ENCODE measurements at regions not wholly inside any gene's neighbourhood (a gene's known extent, or its start where the extent isn't known, plus 50 kb on each side); places are given as distances from the start of the nearest gene placed in this dataset.
A peak's percentile ranks its signal among the peaks of the same experiment; 100 is the strongest.

DNA sequence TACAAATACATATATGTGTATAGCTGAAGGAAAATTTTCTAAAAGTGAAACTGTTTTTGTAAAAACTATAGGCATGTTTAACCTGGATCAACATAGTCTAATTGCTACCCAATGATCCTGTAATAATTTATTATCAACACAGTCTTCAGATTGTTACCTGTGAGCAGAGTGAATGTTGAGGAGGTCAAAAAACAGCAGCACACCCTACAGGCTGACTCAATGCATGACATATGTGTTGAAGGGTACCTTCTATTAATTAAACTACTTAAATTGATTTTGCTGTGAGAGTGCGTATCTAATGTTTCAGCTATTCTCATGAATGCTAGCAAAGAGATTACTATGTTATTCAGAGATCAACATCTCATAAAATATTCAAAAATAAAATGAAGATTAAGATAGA, 411.4 kb downstream of the TNS3 start:
- intact Hi-C loops (cut with DNase I) = no loop called here
- H3K9me3 ChIP-seq (replicated peaks in 1 of 3) = no peaks in the 10 kb centered on the region

DNA sequence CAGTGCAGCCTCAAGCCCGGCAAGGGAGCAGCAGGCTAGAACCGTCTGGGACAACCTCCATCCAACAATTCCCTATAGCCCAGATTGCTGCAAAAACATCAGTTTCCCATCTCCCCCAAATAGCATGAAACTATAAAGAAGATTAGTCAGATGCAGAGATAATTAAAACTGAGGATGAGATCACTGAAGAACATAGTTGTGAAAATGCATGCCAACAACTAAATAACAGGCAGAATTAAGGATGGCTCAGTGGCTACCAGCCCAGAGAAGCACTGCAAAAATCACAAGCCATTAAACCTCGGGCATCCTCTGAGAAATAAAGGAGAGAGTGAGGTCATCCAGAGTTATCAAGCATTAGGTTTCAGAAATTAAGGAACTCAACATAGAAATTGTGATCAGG, 427.1 kb downstream of the TNS3 start:
- no peaks in the 10 kb centered on the region for H3K27me3 ChIP-seq
- H3K4me1 ChIP-seq (replicated peaks in 1 of 2) = peaks cover 0 to 4% of the 10 kb centered on the region in 2 donors
- no peaks in the 10 kb centered on the region for H3K36me3 ChIP-seq (replicated peaks in 1 of 2)
- DNase-seq = no peak
- intact Hi-C loops (cut with DNase I) = no loop called here
- TF ChIP-seq, protein P1, sequence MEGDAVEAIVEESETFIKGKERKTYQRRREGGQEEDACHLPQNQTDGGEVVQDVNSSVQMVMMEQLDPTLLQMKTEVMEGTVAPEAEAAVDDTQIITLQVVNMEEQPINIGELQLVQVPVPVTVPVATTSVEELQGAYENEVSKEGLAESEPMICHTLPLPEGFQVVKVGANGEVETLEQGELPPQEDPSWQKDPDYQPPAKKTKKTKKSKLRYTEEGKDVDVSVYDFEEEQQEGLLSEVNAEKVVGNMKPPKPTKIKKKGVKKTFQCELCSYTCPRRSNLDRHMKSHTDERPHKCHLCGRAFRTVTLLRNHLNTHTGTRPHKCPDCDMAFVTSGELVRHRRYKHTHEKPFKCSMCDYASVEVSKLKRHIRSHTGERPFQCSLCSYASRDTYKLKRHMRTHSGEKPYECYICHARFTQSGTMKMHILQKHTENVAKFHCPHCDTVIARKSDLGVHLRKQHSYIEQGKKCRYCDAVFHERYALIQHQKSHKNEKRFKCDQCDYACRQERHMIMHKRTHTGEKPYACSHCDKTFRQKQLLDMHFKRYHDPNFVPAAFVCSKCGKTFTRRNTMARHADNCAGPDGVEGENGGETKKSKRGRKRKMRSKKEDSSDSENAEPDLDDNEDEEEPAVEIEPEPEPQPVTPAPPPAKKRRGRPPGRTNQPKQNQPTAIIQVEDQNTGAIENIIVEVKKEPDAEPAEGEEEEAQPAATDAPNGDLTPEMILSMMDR (IDR thresholded peaks at IDR 0.05) = no peak
- TF ChIP-seq POLR2A (IDR thresholded peaks at IDR 0.05) = no peak
- H3K9me3 ChIP-seq (replicated peaks in 1 of 3) = no peaks in the 10 kb centered on the region
- H3K27ac ChIP-seq = no peak overlapping the region
- H3K4me3 ChIP-seq = no peak overlapping the region
- WGBS, 4 donors = 81 to 87% (median 82%) methylated on average over 3 of the region's 3 CpGs

More for the DNA sequence above, 411.4 kb downstream of the TNS3 start:
- no peak for DNase-seq
- WGBS, 4 donors = 86 to 94% (median 92%) methylated on average over 1 of the region's 1 CpG
- Histone ChIP-seq H3K36me3 (replicated peaks in 1 of 2) (no peaks in the 10 kb centered on the region), H3K4me1 (replicated peaks in 1 of 2) (no peaks in the 10 kb centered on the region), H3K27ac (no peak overlapping the region), H3K27me3 (no peaks in the 10 kb centered on the region), H3K4me3 (no peak overlapping the region)
- TF ChIP-seq POLR2A (IDR thresholded peaks at IDR 0.05) = no peak
- TF ChIP-seq, protein P1 (IDR thresholded peaks at IDR 0.05) = no peak

DNA sequence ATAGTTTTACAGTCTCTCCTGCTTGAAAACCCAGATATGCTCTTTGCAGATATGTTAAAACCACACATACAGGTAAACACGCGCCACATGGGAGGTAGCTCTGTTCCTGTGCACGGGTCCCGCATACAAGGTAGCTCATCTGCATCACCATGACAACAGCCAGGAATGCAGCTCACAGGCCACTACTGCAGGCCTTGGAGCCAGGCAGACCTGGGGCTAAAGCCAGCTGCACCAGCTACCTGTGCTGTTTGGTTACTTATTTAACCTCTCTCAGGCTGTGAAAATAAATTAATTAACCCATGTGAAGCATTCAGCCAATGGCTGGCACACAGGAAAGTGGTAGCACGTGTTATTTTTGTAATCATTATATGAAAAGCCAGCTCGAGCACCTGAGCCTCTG, 428.3 kb downstream of the TNS3 start:
- 73 to 76% (median 75%) methylated on average over 6 of the region's 6 CpGs for WGBS, 4 donors
- no peaks in the 10 kb centered on the region for H3K9me3 ChIP-seq (replicated peaks in 1 of 3)
- TF ChIP-seq POLR2A (IDR thresholded peaks at IDR 0.05) = no peak
- TF ChIP-seq, protein P1 (IDR thresholded peaks at IDR 0.05) = no peak
- no peaks in the 10 kb centered on the region for H3K36me3 ChIP-seq (replicated peaks in 1 of 2)
- no peak overlapping the region for H3K27ac ChIP-seq
- H3K4me3 ChIP-seq = no peak overlapping the region
- no peak for DNase-seq
- no peaks in the 10 kb centered on the region for H3K27me3 ChIP-seq
- intact Hi-C loops (cut with DNase I) = no loop called here
- H3K4me1 ChIP-seq (replicated peaks in 1 of 2) = peaks cover 0 to 4% of the 10 kb centered on the region in 2 donors

DNA sequence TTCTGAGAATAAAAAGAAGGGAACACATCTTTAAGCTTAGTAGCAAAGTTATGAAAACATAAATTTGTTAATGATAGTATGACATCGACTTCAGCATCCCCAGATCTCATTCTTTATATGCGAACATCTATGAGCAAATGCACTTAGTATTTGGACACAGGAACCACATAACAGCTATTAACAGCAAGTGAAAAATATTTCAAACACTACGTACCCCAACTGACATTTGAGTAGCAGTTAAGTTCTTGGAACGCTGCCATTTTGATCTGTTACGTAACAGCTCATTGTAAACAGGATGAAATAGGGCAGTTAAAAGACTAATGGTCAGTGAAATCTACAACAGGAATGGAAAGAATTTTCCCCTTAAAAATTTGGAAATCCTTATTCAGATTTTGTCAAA, 428.9 kb downstream of the TNS3 start:
- Histone ChIP-seq H3K36me3 (replicated peaks in 1 of 2) (no peaks in the 10 kb centered on the region), H3K9me3 (replicated peaks in 1 of 3) (no peaks in the 10 kb centered on the region), H3K4me1 (replicated peaks in 1 of 2) (peaks cover 0 to 4% of the 10 kb centered on the region in 2 donors), H3K4me3 (no peak overlapping the region), H3K27ac (no peak overlapping the region), H3K27me3 (no peaks in the 10 kb centered on the region)
- WGBS, 4 donors = 22 to 27% (median 26%) methylated on average over 5 of the region's 5 CpGs
- DNase-seq = peak in 5 of 7 donors; percentile 27 to 58 (median 37)
- TF ChIP-seq, protein P1 (IDR thresholded peaks at IDR 0.05) = no peak
- no peak for TF ChIP-seq POLR2A (IDR thresholded peaks at IDR 0.05)
- intact Hi-C loops (cut with DNase I) = no loop called here

All from adrenal gland (tissue), 9 donors.